ENCODE measurements at regions not wholly inside any gene's neighbourhood (a gene's known extent, or its start where the extent isn't known, plus 50 kb on each side); places are given as distances from the start of the nearest gene placed in this dataset.

GRCh38 chr10:128438417-128439063 lies 312.3 kb upstream of the MKI67 start:
- Mint-ChIP-seq H3K4me3 (no peak overlapping the region), H3K27ac (no peak overlapping the region), H3K27me3 (no peaks in the 10 kb centered on the region), H3K9me3 (ENCODE audit: low read depth) (peaks cover 6% of the 10 kb centered on the region), H3K36me3 (no peaks in the 10 kb centered on the region), H3K4me1 (no peaks in the 10 kb centered on the region)
- DNase-seq (no peak), ATAC-seq (no peak)
- CTCF ChIA-PET: no interaction called here

- ATAC-seq (no peak), DNase-seq (no peak)
- CTCF ChIA-PET: no interaction called here
- Mint-ChIP-seq H3K36me3 (no peaks in the 10 kb centered on the region), H3K4me1 (no peaks in the 10 kb centered on the region), H3K27me3 (no peaks in the 10 kb centered on the region), H3K9me3 (ENCODE audit: low read depth) (peaks cover 6% of the 10 kb centered on the region), H3K4me3 (no peak overlapping the region), H3K27ac (no peak overlapping the region)
Observed at GRCh38 chr10:128440513-128441160, 314.4 kb upstream of the MKI67 start.

- DNase-seq (no peak), ATAC-seq (no peak)
- Mint-ChIP-seq H3K4me1 (no peaks in the 10 kb centered on the region), H3K36me3 (no peaks in the 10 kb centered on the region), H3K27ac (no peak overlapping the region), H3K4me3 (no peak overlapping the region), H3K9me3 (ENCODE audit: low read depth) (no peaks in the 10 kb centered on the region), H3K27me3 (no peaks in the 10 kb centered on the region)
- CTCF ChIA-PET: no interaction called here
Observed at GRCh38 chr10:128443925-128444518, 317.8 kb upstream of the MKI67 start.

DNA sequence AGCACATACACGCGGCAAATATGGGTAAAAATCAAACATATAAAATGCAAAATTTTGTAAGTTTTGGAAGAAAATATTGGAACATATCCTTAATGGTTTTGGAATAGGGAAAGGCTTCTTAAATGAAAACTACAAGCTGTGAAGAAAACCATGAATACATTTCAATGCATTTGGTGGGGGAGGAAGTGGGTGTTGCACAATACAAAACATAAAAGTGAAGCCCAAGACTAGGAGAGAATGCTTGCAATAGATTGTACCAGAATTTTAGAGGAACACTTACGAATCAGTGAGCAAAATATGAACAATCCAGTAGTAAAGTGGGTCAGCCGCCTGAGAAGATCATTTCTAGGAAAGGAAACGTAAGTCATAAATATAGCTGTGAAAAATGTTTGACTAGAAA lies 322.6 kb upstream of the MKI67 start:
- Mint-ChIP-seq H3K4me1 (no peaks in the 10 kb centered on the region), H3K27me3 (no peaks in the 10 kb centered on the region), H3K36me3 (no peaks in the 10 kb centered on the region), H3K27ac (no peak overlapping the region), H3K9me3 (ENCODE audit: low read depth) (no peaks in the 10 kb centered on the region), H3K4me3 (no peak overlapping the region)
- CTCF ChIA-PET: no interaction called here
- ATAC-seq (no peak), DNase-seq (no peak)

GRCh38 chr10:128451879-128452278 lies 325.7 kb upstream of the MKI67 start:
- Mint-ChIP-seq H3K4me3 (no peak overlapping the region), H3K27ac (no peak overlapping the region), H3K27me3 (no peaks in the 10 kb centered on the region), H3K9me3 (ENCODE audit: low read depth) (no peaks in the 10 kb centered on the region), H3K4me1 (no peaks in the 10 kb centered on the region), H3K36me3 (no peaks in the 10 kb centered on the region)
- CTCF ChIA-PET: no interaction called here
- DNase-seq (no peak), ATAC-seq (no peak)

GRCh38 chr10:128456271-128456670 lies 330.0 kb upstream of the MKI67 start:
- H3K36me3 Mint-ChIP-seq: no peaks in the 10 kb centered on the region
- no peak overlapping the region for H3K27ac Mint-ChIP-seq
- DNase-seq (no peak), ATAC-seq (no peak)
- CTCF ChIA-PET: no interaction called here
- H3K27me3 Mint-ChIP-seq: no peaks in the 10 kb centered on the region
- no peaks in the 10 kb centered on the region for H3K4me1 Mint-ChIP-seq
- no peak overlapping the region for H3K4me3 Mint-ChIP-seq
- no peaks in the 10 kb centered on the region for H3K9me3 Mint-ChIP-seq (ENCODE audit: low read depth)

DNA sequence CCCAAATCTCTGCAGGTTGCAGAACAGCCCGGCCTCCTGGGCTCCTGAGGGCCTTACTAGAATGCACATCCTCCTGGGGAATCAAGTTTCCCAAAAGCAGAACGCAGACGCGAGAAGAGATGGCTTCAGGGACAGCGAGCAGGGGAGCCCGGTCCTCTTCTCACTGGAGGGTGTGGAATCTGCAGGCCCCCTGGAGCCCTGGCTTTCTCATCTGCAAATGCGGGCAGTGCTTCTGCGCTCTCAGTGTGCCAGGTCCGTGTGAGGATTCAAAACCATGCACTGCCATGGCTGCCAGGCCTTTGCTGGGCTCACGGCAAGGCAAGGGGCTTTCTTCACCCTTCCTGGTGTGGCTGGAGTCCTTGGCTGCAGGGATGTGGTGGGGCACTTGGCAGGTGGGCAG lies 330.9 kb upstream of the MKI67 start:
- Mint-ChIP-seq H3K9me3 (ENCODE audit: low read depth) (no peaks in the 10 kb centered on the region), H3K4me1 (no peaks in the 10 kb centered on the region), H3K36me3 (no peaks in the 10 kb centered on the region), H3K27me3 (no peaks in the 10 kb centered on the region), H3K27ac (no peak overlapping the region), H3K4me3 (no peak overlapping the region)
- CTCF ChIA-PET: no interaction called here
- no peak for DNase-seq
- no peak for ATAC-seq

- no peaks in the 10 kb centered on the region for H3K27me3 Mint-ChIP-seq
- DNase-seq (no peak), ATAC-seq (no peak)
- no peaks in the 10 kb centered on the region for H3K36me3 Mint-ChIP-seq
- H3K27ac Mint-ChIP-seq: no peak overlapping the region
- no peak overlapping the region for H3K4me3 Mint-ChIP-seq
- CTCF ChIA-PET: no interaction called here
- no peaks in the 10 kb centered on the region for H3K4me1 Mint-ChIP-seq
- H3K9me3 Mint-ChIP-seq (ENCODE audit: low read depth): no peaks in the 10 kb centered on the region
Observed at GRCh38 chr10:128461991-128462390, 335.8 kb upstream of the MKI67 start.

DNA sequence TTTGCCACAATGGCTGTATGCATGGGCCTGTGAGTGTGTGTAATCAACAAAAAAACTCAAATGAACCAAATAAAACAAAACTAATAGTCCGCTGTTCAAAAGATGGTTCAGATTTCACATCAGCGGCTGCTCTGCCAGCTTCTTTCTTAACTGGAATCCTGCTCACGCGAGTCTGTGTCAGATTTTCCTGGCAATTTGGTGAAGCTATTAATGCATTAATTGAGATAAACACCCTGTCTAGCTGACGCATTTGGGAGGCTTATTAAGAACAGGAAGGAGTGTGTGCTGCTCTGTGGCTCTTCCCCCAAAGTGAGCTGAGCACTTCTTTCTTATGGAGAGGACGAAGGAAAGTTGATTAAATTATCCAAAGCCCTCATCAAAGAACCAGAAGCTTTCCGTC lies 336.6 kb upstream of the MKI67 start:
- Mint-ChIP-seq H3K27me3 (no peaks in the 10 kb centered on the region), H3K9me3 (ENCODE audit: low read depth) (no peaks in the 10 kb centered on the region), H3K36me3 (no peaks in the 10 kb centered on the region), H3K4me3 (no peak overlapping the region), H3K27ac (no peak overlapping the region), H3K4me1 (no peaks in the 10 kb centered on the region)
- ATAC-seq: no peak
- no peak for DNase-seq
- CTCF ChIA-PET: no interaction called here

DNA sequence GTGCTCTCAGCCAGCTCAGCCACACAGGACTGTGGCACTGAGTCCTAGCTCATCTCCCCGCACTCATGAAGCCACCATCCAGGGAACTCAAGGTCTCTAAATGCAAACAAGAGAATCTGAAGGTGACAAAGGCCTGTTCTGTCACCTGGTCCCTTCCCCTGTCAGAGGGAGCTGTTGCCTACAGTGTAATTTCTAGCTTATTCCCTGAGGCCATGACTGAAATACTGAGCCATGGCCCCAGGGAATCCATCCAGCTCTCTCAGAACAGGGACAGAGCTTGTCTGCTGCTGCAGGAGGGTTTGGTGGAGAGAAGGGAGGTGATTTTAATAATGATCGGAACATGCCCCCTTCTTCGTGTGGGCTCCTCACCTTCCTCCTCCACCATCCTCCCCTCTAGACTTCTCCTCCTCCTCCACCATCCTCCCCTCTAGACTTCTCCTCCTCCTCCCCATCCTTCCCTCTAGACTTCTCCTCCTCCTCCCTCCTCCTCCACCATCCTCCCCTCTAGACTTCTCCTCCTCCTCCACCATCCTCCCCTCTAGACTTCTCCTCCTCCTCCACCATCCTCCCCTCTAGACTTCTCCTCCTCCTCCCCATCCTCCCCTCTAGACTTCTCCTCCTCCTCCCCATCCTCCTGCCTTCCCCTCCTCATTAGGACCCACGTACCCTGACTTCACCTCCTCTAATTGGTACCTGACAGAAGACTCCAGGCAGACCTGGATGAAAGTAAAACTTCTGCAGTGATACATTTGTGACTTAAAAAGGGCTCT lies 338.0 kb upstream of the MKI67 start:
- H3K27me3 Mint-ChIP-seq: no peaks in the 10 kb centered on the region
- ATAC-seq (no peak), DNase-seq (peak; percentile 57)
- CTCF ChIA-PET: no interaction called here
- no peaks in the 10 kb centered on the region for H3K9me3 Mint-ChIP-seq (ENCODE audit: low read depth)
- H3K36me3 Mint-ChIP-seq: no peaks in the 10 kb centered on the region
- no peak overlapping the region for H3K4me3 Mint-ChIP-seq
- H3K27ac Mint-ChIP-seq: no peak overlapping the region
- no peaks in the 10 kb centered on the region for H3K4me1 Mint-ChIP-seq

- CTCF ChIA-PET: no interaction called here
- Mint-ChIP-seq H3K4me3 (no peak overlapping the region), H3K27ac (no peak overlapping the region), H3K36me3 (no peaks in the 10 kb centered on the region), H3K9me3 (ENCODE audit: low read depth) (no peaks in the 10 kb centered on the region), H3K4me1 (no peaks in the 10 kb centered on the region), H3K27me3 (no peaks in the 10 kb centered on the region)
- DNase-seq: no peak
- no peak for ATAC-seq
Observed at GRCh38 chr10:128465697-128466096, 339.5 kb upstream of the MKI67 start.

DNA sequence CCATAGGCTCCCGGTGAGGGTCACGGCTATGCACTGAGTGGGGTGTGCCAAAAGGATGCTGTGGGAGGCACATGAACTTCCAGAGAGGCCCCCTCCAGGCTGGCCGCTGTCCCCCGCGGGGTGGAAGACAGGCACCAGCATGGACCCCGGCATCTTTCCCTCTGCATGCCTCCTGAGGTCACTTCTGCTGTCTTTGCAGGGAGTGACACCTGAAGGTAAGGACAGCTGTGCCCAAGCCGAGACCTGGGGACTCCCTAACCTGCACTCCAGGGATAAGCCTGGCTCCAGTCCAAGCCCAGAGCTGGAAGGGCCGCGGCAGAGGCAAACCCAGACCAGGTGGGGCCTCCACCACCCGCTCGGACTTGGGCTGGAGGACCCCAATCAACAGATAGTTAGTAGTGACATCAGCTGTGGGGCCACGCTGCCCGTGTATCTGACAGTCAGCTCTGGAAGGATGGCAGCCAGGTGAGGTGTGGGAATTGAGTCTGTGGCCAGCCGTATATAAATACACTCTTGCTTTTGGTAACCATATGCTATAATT lies 340.7 kb upstream of the MKI67 start:
- Mint-ChIP-seq H3K36me3 (no peaks in the 10 kb centered on the region), H3K9me3 (ENCODE audit: low read depth) (no peaks in the 10 kb centered on the region), H3K4me3 (no peak overlapping the region), H3K27ac (no peak overlapping the region), H3K4me1 (no peaks in the 10 kb centered on the region), H3K27me3 (no peaks in the 10 kb centered on the region)
- ATAC-seq (no peak), DNase-seq (no peak)
- CTCF ChIA-PET: no interaction called here

DNA sequence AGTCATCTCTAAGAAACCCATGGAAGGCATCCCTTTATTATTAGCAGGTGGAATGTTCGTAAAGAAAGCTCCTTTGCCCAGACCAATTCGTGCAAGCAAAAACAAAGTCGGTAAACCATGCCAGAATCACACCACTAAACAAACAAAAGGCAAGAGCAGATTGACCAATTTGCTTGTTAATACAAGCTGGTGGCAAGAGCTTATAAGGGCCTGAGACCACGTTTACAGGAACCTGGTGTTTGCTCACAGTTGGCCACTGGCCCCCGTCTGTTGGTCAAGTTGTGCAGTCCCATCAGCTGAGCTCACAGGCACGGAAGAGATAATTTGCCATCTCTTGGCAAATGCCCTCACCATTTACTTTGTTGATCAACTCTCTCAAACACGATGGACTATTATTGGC lies 342.2 kb upstream of the MKI67 start:
- CTCF ChIA-PET: no interaction called here
- H3K36me3 Mint-ChIP-seq: no peaks in the 10 kb centered on the region
- no peaks in the 10 kb centered on the region for H3K27me3 Mint-ChIP-seq
- no peaks in the 10 kb centered on the region for H3K4me1 Mint-ChIP-seq
- H3K9me3 Mint-ChIP-seq (ENCODE audit: low read depth): no peaks in the 10 kb centered on the region
- H3K4me3 Mint-ChIP-seq: no peak overlapping the region
- no peak for ATAC-seq
- DNase-seq: no peak
- no peak overlapping the region for H3K27ac Mint-ChIP-seq

- ATAC-seq (no peak), DNase-seq (no peak)
- H3K36me3 Mint-ChIP-seq: no peaks in the 10 kb centered on the region
- no peaks in the 10 kb centered on the region for H3K27me3 Mint-ChIP-seq
- H3K4me1 Mint-ChIP-seq: no peaks in the 10 kb centered on the region
- no peak overlapping the region for H3K4me3 Mint-ChIP-seq
- CTCF ChIA-PET: no interaction called here
- H3K9me3 Mint-ChIP-seq (ENCODE audit: low read depth): no peaks in the 10 kb centered on the region
- no peak overlapping the region for H3K27ac Mint-ChIP-seq
Observed at GRCh38 chr10:128469515-128469914, 343.3 kb upstream of the MKI67 start.
